Epithelial cell of proximal tubule (primary cell): ENCODE measurements at regions not wholly inside any gene's neighbourhood (a gene's known extent, or its start where the extent isn't known, plus 50 kb on each side); places are given as distances from the start of the nearest gene placed in this dataset.

Experiments used
- DNase-seq: peaks from one replicate; pipeline ENCODE4 v3.0.0-alpha.2; 2011; ENCODE audit warnings: low read depth
- H3K4me3 ChIP-seq: 2 replicates; pipeline ENCODE4 v1.5.1; 2011; ENCODE audit warnings: low read depth, mild to moderate bottlenecking, low read length
- CTCF ChIP-seq: conservative IDR thresholded peaks from 2 replicates; pipeline ENCODE4 v1.5.1; 2012; ENCODE audit warnings: low read depth, mild to moderate bottlenecking, low read length

GRCh38 chr11:82176945-82177344, 556.7 kb downstream of the FAM181B start:
- no peak for DNase-seq
- no peak for TF ChIP-seq CTCF
- no peak overlapping the region for H3K4me3 ChIP-seq

- no peak overlapping the region for H3K4me3 ChIP-seq
- no peak for DNase-seq
- TF ChIP-seq CTCF = no peak
These were observed 557.3 kb downstream of the FAM181B start for GRCh38 chr11:82176365-82176764.

GRCh38 chr11:82174610-82175009, 559.1 kb downstream of the FAM181B start:
- TF ChIP-seq CTCF = peak; percentile 40
- no peak overlapping the region for H3K4me3 ChIP-seq
- no peak for DNase-seq

GRCh38 chr11:82146789-82147188, 586.9 kb downstream of the FAM181B start:
- TF ChIP-seq CTCF = no peak
- DNase-seq = no peak
- no peak overlapping the region for H3K4me3 ChIP-seq

- no peak for TF ChIP-seq CTCF
- DNase-seq = no peak
- no peak overlapping the region for H3K4me3 ChIP-seq
These were observed 614.7 kb downstream of the FAM181B start for GRCh38 chr11:82118946-82119345.

- no peak overlapping the region for H3K4me3 ChIP-seq
- no peak for TF ChIP-seq CTCF
These were observed 616.3 kb downstream of the FAM181B start for GRCh38 chr11:82117362-82117761.

GRCh38 chr11:82105331-82105998, 628.2 kb downstream of the FAM181B start:
- no peak for DNase-seq
- TF ChIP-seq CTCF = no peak
- H3K4me3 ChIP-seq = no peak overlapping the region

More at GRCh38 chr11:82117362-82117761, 616.3 kb downstream of the FAM181B start:
- DNase-seq = no peak
